ENCODE measurements at regions not wholly inside any gene's neighbourhood (a gene's known extent, or its start where the extent isn't known, plus 50 kb on each side); places are given as distances from the start of the nearest gene placed in this dataset.

DNA sequence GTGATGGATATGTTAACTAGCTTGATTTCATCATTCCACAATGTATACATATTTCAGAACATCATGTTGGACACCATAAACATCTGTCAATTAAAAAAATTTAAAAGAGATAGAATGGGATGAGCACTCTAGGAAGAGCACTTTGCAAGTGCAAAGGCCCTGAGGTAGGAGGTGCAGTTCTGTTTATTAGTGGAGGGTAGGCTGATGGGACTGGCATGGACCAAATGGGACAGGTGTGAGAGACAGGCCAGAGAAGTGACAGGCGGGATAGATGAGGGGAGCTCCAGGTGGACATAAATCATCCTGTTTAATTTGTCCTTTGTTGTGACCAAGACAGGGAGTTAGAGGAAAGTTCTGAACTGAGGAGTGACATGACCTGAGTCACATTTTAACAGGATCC, 477.9 kb downstream of the TSN start:
- POLR2A ChIA-PET = no interaction called here
- intact Hi-C loops (cut with micrococcal nuclease) = no loop called here
- H3K4me2 ChIP-seq (ENCODE audit: insufficient read depth, low read length) = no peak overlapping the region

More for the DNA sequence above, 477.9 kb downstream of the TSN start:
- peaks cover 4% of the 10 kb centered on the region for H3K9me1 ChIP-seq (ENCODE audit: control insufficient read depth, insufficient read depth, low read length)
- no peaks in the 10 kb centered on the region for H3K36me3 ChIP-seq (ENCODE audit: control insufficient read depth, insufficient read depth, low read length)
- no peaks in the 10 kb centered on the region; the same call in 1 of the 2 replicates for H4K20me1 ChIP-seq (replicated peaks; ENCODE audit: control insufficient read depth, insufficient read depth, low read length)
- H3K79me2 ChIP-seq (ENCODE audit: control insufficient read depth, insufficient read depth, low read length) = no peaks in the 10 kb centered on the region
- TF ChIP-seq BCL6 (CRISPR knock-in tag; IDR thresholded peaks at IDR 0.05) = no peak
- no peak for TF ChIP-seq CHCHD3 (CRISPR knock-in tag; IDR thresholded peaks at IDR 0.05)
- TF ChIP-seq MCM3 (IDR thresholded peaks at IDR 0.05) = no peak
- no peak for TF ChIP-seq POLR2H (tag; IDR thresholded peaks at IDR 0.05; ENCODE audit: low read depth)
- no peak for TF ChIP-seq XRCC3 (IDR thresholded peaks at IDR 0.05)
- peak; percentile 58 for TF ChIP-seq RBM25 (IDR thresholded peaks at IDR 0.05; ENCODE audit: low read depth, low read length, severe bottlenecking)
- TF ChIP-seq ZNF121 (CRISPR knock-in tag; conservative IDR thresholded peaks at IDR 0.05) = no peak
- TF ChIP-seq, protein P1, sequence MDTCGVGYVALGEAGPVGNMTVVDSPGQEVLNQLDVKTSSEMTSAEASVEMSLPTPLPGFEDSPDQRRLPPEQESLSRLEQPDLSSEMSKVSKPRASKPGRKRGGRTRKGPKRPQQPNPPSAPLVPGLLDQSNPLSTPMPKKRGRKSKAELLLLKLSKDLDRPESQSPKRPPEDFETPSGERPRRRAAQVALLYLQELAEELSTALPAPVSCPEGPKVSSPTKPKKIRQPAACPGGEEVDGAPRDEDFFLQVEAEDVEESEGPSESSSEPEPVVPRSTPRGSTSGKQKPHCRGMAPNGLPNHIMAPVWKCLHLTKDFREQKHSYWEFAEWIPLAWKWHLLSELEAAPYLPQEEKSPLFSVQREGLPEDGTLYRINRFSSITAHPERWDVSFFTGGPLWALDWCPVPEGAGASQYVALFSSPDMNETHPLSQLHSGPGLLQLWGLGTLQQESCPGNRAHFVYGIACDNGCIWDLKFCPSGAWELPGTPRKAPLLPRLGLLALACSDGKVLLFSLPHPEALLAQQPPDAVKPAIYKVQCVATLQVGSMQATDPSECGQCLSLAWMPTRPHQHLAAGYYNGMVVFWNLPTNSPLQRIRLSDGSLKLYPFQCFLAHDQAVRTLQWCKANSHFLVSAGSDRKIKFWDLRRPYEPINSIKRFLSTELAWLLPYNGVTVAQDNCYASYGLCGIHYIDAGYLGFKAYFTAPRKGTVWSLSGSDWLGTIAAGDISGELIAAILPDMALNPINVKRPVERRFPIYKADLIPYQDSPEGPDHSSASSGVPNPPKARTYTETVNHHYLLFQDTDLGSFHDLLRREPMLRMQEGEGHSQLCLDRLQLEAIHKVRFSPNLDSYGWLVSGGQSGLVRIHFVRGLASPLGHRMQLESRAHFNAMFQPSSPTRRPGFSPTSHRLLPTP (IDR thresholded peaks at IDR 0.05; ENCODE audit: borderline replicate concordance, extremely low read depth, insufficient read length) = no peak
- TF ChIP-seq, protein P2, sequence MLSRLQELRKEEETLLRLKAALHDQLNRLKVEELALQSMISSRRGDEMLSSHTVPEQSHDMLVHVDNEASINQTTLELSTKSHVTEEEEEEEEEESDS (CRISPR knock-in tag; IDR thresholded peaks at IDR 0.05) = no peak
- CTCF ChIA-PET (ENCODE audit: low intra/inter-chr PET ratio) = no interaction called here
- H3K9ac ChIP-seq (ENCODE audit: insufficient read depth in 1 of 2, low read depth in 2 of 2, low read length in 2 of 2) = no peak overlapping the region
- H3K4me1 ChIP-seq (replicated peaks in 1 of 2; ENCODE audit: control insufficient read depth in 2 of 2, insufficient read depth in 2 of 2, low read length in 2 of 2) = no peaks in the 10 kb centered on the region
- H3K4me3 ChIP-seq = no peak overlapping the region
- no peak overlapping the region for H3K27ac ChIP-seq (ENCODE audit: extremely low read depth, low read depth, low read length)
- WGBS (ENCODE audit: insufficient coverage, low coverage, missing lambda C conversion rate) = 0% methylated on average over 1 of the region's 1 CpG
- DNase-seq (ENCODE audit: extremely low read depth in 1 of 4, low spot score in 3 of 4) (no peak), FAIRE-seq (no peak), ATAC-seq (no peak)
- no peak overlapping the region for H2AFZ ChIP-seq (ENCODE audit: low read depth, low read length)
- H3K9me3 ChIP-seq (replicated peaks; ENCODE audit: control insufficient read depth, insufficient read depth, low read depth, low read length) = no peaks in the 10 kb centered on the region
- no peaks in the 10 kb centered on the region for H3K27me3 ChIP-seq (ENCODE audit: control insufficient read depth in 2 of 2, insufficient read depth in 2 of 2, low read length in 2 of 2)
- in situ Hi-C loops (cut with MboI) = no loop called here
- no TSS peak for BruUV-seq (replicated peaks)
